ENCODE measurements at regions not wholly inside any gene's neighbourhood (a gene's known extent, or its start where the extent isn't known, plus 50 kb on each side); places are given as distances from the start of the nearest gene placed in this dataset.
"Not testable (repeated sequence)": the region's sequence is repeated elsewhere in the genome, so short reads cannot be mapped to it uniquely, and the experiment has no call there.

GRCh38 chr19:13652810-13653590, 111.3 kb upstream of the MRI1 start:
- no peak for DNase-seq (ENCODE audit: low read depth)

- DNase-seq (ENCODE audit: low read depth): no peak
These were observed 117.6 kb upstream of the MRI1 start for GRCh38 chr19:13646758-13647157.

GRCh38 chr19:13644645-13645044, 119.7 kb upstream of the MRI1 start:
- no peak for DNase-seq (ENCODE audit: low read depth)

- no peak for DNase-seq (ENCODE audit: low read depth)
These were observed 123.7 kb upstream of the MRI1 start for GRCh38 chr19:13640611-13641010.

DNA sequence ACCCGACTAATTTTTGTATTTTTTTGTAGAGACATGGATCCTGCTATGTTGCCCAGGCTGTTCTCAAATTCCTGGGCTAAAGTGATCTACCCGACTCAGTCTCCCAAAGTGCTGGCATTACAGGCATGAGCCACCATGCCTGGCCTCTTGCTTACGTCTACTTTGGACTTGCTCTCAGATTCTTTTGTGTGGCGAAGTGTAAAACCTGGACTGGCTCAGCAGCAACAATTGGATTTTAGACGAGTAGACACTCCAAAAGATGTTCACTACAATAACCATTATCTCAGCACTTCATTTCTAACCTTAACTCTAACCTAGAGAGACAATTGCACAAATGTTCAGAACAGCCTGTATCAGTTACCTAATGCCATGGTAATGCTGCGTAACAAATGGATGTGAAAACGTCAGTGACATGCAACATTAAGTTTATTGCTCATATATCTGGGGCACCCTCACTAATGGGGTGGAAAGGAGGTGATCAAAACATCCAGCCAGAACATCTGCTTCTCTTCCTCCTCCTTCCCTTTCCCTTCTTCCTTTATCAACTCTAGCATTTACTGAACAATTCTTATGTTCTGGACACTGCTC, 124.9 kb upstream of the MRI1 start:
- DNase-seq (ENCODE audit: low read depth): no peak

DNA sequence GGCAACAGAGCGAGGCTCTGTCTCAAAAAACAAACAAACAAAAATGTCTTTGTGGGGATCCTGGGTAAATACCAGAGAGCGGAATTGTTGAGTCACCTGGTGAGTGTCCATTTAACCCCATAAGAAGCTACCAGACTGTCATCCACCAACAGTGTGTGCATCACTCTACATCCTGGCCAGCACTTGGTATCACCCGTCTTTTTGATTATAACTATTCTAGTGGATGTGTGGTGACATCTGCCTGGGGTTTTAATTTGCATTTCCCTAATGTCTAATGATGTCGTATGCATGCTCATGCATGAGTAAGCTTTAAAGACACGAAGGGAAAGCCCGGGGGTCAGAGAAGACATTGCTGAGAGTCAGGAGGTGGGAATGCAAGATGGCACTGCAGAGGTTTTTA, 126.7 kb upstream of the MRI1 start:
- DNase-seq (ENCODE audit: low read depth): no peak

DNA sequence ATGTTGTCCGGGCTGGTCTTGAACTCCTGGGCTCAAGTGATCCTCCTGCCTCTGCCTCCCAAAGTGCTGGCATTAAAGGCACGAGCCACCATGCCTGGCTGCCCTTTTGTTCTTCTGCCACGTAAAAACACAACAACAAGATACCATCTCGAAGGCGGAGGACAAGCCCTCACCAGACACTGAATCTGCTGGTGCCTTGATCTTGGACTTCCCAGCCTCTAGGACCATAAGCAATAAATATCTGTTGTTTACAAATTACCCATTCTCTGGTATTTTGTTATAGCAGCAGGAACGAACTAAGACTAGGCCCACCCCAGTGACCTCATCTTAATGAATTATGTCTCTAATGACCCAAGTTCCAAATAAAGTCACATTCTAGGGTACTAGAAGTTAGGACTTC, 128.4 kb upstream of the CACNA1A start:
- no peak for DNase-seq (ENCODE audit: low read depth)

GRCh38 chr19:13633522-13633922, 127.2 kb upstream of the CACNA1A start:
- DNase-seq (ENCODE audit: low read depth): no peak

DNA sequence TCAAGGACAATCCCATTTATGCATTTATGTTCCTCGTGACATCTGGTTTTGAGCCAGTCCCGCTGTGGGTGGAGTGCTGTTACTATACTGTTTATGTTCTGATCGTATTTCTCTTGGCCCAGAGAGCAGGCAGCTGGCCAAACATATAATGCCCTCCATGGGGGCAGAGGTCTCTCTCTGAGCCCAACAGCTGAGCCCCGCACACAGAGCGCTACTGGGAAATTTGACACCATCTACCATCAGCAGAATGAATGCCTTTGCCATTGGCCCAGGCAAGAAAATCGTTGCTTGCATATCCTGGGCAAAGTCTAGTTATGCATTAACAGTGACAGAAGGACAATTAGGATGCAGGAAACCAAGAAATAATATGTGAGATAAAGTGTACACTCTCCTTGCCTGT, 126.8 kb upstream of the CACNA1A start:
- no peak for DNase-seq (ENCODE audit: low read depth)

- DNase-seq (ENCODE audit: low read depth): not testable (repeated sequence)
These were observed 125.9 kb upstream of the CACNA1A start for GRCh38 chr19:13632164-13632563.

DNA sequence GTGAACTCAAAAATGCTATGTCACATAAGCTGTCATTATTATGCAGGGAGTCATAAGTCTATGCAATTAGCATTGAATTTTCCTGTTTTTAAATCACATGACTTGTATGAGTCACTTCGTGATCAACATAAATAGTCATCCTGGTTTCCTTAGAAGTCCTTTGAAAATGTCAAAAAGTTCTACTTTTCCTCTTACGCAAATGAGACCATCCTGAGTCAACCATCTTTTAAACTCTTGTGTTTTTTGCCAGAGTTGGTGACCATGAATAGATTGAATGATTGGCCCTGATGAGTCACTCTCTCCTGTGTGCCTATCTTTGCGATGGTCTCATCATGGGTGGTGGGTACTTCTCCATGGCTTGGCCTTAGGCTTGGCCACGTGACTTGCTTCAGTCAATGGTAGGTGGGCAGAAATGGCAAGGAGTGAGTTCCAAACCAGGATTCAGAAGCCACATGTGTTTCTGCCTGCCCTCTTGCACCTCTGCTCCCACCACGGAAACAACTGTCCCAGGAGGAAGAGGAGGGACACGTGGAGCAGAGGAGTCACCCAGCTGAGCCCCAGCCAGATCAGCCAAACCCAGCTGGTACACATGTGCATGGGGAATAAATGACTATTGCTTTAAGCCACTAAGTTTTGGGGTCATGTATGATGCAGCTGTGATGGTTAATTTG, 123.5 kb upstream of the CACNA1A start:
- no peak for DNase-seq (ENCODE audit: low read depth)

DNA sequence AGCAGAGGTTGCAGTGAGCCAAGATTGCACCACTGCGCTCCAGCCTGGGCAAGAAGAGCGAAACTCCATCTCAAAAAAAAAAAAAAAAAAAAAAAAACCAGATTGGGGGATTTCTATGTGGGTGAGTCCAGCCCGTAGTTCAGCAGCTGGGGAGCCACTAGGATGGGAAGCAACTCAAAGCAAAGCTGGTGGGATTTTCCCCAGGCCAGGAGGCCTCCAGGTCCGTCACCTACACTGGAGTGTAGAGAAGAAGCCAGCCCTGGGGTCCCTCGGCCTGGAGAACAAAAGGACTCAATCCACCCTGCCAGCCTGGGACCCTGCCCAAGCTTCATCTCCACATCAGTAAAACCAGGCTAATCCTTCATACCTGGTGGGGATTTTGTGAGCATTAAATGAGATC, 121.3 kb upstream of the CACNA1A start:
- DNase-seq (ENCODE audit: low read depth): no peak

DNA sequence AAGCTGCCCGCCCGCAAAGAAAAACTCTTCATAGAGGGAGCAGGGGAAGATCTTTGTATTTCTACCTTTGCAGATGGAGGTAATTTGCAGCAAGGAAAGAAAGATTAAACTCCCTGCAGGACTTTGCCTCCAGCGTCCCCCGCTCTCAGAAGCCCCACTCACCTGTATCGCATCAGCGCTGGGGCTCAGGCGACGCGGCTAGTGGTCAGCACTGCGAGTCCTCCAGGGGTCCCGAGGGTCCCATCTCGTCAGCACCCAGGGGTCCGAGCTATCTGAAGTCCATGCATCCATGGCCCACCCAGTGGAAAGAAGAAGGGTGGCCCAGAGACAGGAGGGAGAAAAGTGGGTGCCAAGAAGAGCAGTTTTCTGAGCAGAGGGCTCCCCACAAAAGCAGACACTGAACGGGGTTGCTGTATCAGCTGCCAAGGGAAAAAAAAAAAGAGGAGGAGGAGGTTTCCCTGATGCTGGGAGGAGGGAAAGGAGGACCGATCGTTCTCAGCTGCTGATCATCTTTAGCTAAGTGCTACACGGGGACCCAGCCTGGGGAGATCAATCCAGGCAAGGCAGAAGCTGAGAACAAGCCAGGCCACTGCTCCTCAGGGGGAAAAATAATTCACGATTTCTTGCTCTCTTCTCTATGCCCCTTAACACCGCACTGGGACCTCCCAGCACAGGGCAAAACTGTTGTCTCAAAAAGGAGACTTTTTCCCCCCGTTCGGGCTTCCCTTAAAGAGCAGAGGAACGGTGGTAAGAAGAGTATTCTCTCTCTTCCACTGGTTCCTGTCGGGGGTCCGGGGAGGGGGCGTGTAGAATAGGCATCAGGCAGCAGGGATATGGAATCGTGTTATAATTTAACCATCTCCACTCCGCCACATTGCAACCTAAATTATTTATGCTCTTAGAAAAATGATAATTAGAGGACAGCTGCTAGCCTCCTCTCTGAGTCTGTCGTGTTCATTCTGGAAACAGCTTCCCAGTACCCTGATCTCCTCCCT, 117.7 kb upstream of the CACNA1A start:
- no peak for DNase-seq (ENCODE audit: low read depth)

- no peak for DNase-seq (ENCODE audit: low read depth)
These were observed 116.8 kb upstream of the CACNA1A start for GRCh38 chr19:13622766-13623715.

DNA sequence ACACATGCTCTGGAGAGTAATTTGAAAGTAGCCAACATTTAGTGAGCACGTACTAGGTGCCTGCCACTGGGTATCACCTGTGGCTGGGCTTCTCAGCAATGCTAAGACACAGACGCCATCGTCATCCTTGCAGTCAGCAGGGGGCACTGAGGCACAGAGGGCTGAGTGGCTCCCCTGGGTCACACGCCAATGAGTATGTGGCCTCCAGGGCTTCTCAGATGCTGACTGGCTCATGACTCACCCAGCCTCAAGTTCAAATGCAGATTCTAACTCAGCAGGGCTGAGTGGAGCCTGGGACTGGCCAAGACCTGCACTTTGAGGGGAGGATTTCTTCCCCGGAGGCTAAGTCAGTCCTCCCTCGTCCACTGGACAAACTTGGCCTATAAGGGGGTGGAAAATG, 115.1 kb upstream of the CACNA1A start:
- no peak for DNase-seq (ENCODE audit: low read depth)

- DNase-seq (ENCODE audit: low read depth): no peak
These were observed 112.9 kb upstream of the CACNA1A start for GRCh38 chr19:13619203-13619632.

GRCh38 chr19:13615890-13616289, 109.6 kb upstream of the CACNA1A start:
- DNase-seq (ENCODE audit: low read depth): no peak

DNA sequence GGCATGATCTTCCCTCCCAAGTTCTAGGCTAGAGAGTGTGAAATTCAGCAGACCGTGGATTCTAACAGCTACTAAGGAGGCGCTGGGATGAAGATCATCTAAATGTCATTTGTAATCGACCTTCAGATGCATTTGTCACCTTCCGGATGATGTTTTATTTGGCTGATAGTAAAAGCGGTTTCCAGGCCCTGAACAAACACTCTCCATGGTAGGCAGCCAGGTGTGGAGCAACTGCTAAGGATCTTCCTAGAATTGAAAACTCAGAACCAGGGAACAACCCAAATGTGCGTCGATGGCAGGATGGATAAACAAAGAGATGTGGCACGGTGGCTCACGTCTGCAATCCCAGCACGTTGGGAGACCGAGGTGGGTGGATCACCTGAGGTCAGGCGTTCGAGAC, 107.2 kb upstream of the CACNA1A start:
- no peak for DNase-seq (ENCODE audit: low read depth)

DNA sequence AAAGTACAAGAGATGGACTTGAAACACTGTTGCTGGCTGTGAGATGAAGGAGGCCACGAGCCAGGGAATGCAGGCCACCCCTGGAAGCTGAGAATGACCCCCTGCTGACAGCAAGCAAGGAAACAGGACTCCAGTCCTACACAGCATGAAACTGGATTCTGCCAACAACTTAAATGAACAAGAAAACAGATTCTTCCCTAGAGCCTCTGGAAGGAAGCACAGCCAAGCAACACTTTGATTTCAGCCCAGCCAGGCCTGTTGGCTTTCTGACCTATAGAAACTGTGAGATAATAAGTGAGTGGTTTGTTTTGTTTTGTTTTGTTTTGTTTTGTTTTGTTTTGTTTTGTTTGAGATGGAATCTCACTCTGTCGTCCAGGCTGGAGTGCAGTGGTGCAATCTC, 105.3 kb upstream of the CACNA1A start:
- DNase-seq (ENCODE audit: low read depth): no peak

DNA sequence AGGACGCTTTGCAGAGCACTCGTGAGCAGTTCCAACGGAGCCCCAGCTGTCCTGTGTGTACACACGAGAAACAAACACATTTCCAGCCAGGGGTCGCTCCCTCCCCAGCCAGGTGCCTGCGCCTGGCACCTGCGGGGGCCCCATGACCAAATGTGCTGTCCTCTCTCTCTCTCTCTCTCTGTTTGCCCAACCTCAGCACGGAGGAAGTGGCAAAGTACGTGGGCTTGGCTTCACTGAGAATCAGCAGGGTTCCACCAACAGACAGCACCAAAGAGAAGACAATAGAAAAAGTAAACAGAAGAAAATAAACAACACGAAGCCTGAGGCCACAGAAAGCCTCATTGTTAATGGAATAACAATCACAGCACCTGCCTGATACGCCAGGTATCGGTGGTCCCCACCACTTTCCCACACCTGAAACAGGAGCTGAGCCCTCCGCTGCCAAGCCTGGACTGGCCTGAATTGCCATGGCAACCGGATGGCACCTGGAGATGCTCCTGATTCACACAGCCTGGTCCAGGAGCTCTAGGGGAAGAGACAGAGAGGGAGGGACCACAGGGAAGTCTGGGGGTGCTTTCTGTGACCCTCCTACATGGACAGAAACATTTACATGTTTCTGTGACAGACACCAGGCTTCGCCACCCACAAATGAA, 103.9 kb upstream of the CACNA1A start:
- DNase-seq (ENCODE audit: low read depth): no peak

Data from T-helper 22 cell (primary cell).